Esophagus squamous epithelium (tissue), 4 donors: ENCODE measurements at regions not wholly inside any gene's neighbourhood (a gene's known extent, or its start where the extent isn't known, plus 50 kb on each side); places are given as distances from the start of the nearest gene placed in this dataset.

Source experiments
- POLR2A ChIP-seq, 4 donors: fragments of 450-650 bp; IDR thresholded peaks; one replicate each; pipeline ENCODE4 v1.6.1; 2017; ENCODE audit warnings: antibody characterized with exemption in 4 of 4, mild to moderate bottlenecking in 4 of 4, moderate library complexity in 3 of 4
- TF ChIP-seq, protein P1 (sequence below), 6 experiments: fragments of 450-650 bp in 4 of 6; fragments of 200-600 bp in 2 of 6; sonication (generic) in 2 of 6; IDR thresholded peaks; one replicate each; pipeline ENCODE4 v1.5.1; 2016 to 2019; ENCODE audit warnings: antibody characterized with exemption in 6 of 6, mild to moderate bottlenecking in 4 of 6, moderate library complexity in 4 of 6

DNA sequence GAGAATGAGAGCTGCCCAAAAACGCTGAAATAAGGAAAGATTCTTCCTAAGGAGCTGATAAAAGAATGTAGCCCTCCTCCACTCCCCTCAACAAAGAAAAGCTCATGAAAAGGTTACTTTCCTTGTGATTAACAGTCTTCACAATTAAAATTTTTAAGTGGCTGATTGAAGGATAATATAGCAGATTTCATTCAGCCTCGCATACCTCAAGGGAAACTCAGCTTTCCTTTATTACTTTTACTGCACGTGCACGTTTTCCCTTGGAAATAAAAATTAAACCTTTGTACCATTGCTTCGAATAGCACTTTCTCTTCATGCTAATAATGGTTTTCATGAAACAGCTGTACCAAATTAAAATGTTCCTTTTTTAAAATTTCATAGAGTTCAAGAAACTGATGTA is 234.0 kb upstream of the GRAMD2B start:
- TF ChIP-seq, protein P1, sequence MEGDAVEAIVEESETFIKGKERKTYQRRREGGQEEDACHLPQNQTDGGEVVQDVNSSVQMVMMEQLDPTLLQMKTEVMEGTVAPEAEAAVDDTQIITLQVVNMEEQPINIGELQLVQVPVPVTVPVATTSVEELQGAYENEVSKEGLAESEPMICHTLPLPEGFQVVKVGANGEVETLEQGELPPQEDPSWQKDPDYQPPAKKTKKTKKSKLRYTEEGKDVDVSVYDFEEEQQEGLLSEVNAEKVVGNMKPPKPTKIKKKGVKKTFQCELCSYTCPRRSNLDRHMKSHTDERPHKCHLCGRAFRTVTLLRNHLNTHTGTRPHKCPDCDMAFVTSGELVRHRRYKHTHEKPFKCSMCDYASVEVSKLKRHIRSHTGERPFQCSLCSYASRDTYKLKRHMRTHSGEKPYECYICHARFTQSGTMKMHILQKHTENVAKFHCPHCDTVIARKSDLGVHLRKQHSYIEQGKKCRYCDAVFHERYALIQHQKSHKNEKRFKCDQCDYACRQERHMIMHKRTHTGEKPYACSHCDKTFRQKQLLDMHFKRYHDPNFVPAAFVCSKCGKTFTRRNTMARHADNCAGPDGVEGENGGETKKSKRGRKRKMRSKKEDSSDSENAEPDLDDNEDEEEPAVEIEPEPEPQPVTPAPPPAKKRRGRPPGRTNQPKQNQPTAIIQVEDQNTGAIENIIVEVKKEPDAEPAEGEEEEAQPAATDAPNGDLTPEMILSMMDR (IDR thresholded peaks at IDR 0.05) = no peak
- TF ChIP-seq POLR2A (IDR thresholded peaks at IDR 0.05) = no peak
